ENCODE measurements at regions not wholly inside any gene's neighbourhood (a gene's known extent, or its start where the extent isn't known, plus 50 kb on each side); places are given as distances from the start of the nearest gene placed in this dataset.
"Not testable (repeated sequence)": the region's sequence is repeated elsewhere in the genome, so short reads cannot be mapped to it uniquely, and the experiment has no call there.

- DNase-seq (ENCODE audit: low spot score) = no peak
- Histone ChIP-seq H3K27ac (no peak overlapping the region), H3K4me3 (no peak overlapping the region)
- TF ChIP-seq CTCF (IDR thresholded peaks at IDR 0.05) = no peak
Measured at GRCh38 chr5:174491265-174491664, 233.1 kb upstream of the MSX2 start.

GRCh38 chr5:174491761-174492350, 232.5 kb upstream of the MSX2 start:
- H3K27ac ChIP-seq = no peak overlapping the region
- TF ChIP-seq CTCF (IDR thresholded peaks at IDR 0.05) = no peak
- DNase-seq (ENCODE audit: low spot score) = no peak

GRCh38 chr5:174493530-174493929, 230.9 kb upstream of the MSX2 start:
- Histone ChIP-seq H3K4me3 (no peak overlapping the region), H3K27ac (no peak overlapping the region)
- no peak for TF ChIP-seq CTCF (IDR thresholded peaks at IDR 0.05)
- DNase-seq (ENCODE audit: low spot score) = no peak

More at GRCh38 chr5:174491761-174492350, 232.5 kb upstream of the MSX2 start:
- no peak overlapping the region for H3K4me3 ChIP-seq

- DNase-seq (ENCODE audit: low spot score); H3K4me3 ChIP-seq; H3K27ac ChIP-seq: not testable (repeated sequence)
Measured at GRCh38 chr5:174497939-174498338, 226.4 kb upstream of the MSX2 start.

- not testable (repeated sequence) for H3K27ac ChIP-seq; DNase-seq (ENCODE audit: low spot score)
Measured at GRCh38 chr5:174498575-174498974, 225.8 kb upstream of the MSX2 start.

GRCh38 chr5:174500636-174501035, 223.7 kb upstream of the MSX2 start:
- no peak for DNase-seq (ENCODE audit: low spot score)
- no peak for TF ChIP-seq CTCF (IDR thresholded peaks at IDR 0.05)
- H3K4me3 ChIP-seq = no peak overlapping the region

More at GRCh38 chr5:174498575-174498974, 225.8 kb upstream of the MSX2 start:
- H3K4me3 ChIP-seq = not testable (repeated sequence)

GRCh38 chr5:174501461-174502069, 222.8 kb upstream of the MSX2 start:
- TF ChIP-seq CTCF (IDR thresholded peaks at IDR 0.05) = no peak

More at GRCh38 chr5:174500636-174501035, 223.7 kb upstream of the MSX2 start:
- no peak overlapping the region for H3K27ac ChIP-seq

GRCh38 chr5:174503086-174503460, 221.3 kb upstream of the MSX2 start:
- no peak for TF ChIP-seq CTCF (IDR thresholded peaks at IDR 0.05)
- DNase-seq (ENCODE audit: low spot score) = no peak
- Histone ChIP-seq H3K4me3 (no peak overlapping the region), H3K27ac (no peak overlapping the region)

More at GRCh38 chr5:174501461-174502069, 222.8 kb upstream of the MSX2 start:
- H3K4me3 ChIP-seq = no peak overlapping the region
- no peak for DNase-seq (ENCODE audit: low spot score)
- H3K27ac ChIP-seq = no peak overlapping the region

Data from coronary artery (tissue), 2 donors.